Naive B cell (primary cell): ENCODE measurements at regions not wholly inside any gene's neighbourhood (a gene's known extent, or its start where the extent isn't known, plus 50 kb on each side); places are given as distances from the start of the nearest gene placed in this dataset.
A peak's percentile ranks its signal among the peaks of the same experiment; 100 is the strongest.
"Not testable (repeated sequence)": the region's sequence is repeated elsewhere in the genome, so short reads cannot be mapped to it uniquely, and the experiment has no call there.

Source experiments
- ATAC-seq, 2 donors: fragments of 150-1000 bp; cut with Tn5 transposase; 2 replicates each; pipeline ENCODE4 v1.10.0; 2021; ENCODE audit warnings: low read depth in 2 of 2, mild to moderate bottlenecking in 2 of 2, moderate library complexity in 2 of 2
- DNase-seq: peaks from one replicate; pipeline ENCODE4 v3.0.0; 2022
- H3K27ac Mint-ChIP-seq, 6 donors: one replicate each; pipeline ENCODE4 v1.8.0; 2020 to 2022; ENCODE audit warnings: mild to moderate bottlenecking in 6 of 6, mixed read lengths in 6 of 6, moderate library complexity in 5 of 6, inconsistent platforms in 2 of 6
- H3K27me3 Mint-ChIP-seq, 3 donors: one replicate each; pipeline ENCODE4 v1.8.0; 2021 to 2022; ENCODE audit warnings: mixed read lengths in 3 of 3, mild to moderate bottlenecking in 1 of 3
- H3K36me3 Mint-ChIP-seq, 2 donors: one replicate each; pipeline ENCODE4 v1.8.0; 2020 to 2022; ENCODE audit warnings: mixed read lengths in 2 of 2, inconsistent platforms in 1 of 2, mild to moderate bottlenecking in 1 of 2
- H3K4me1 Mint-ChIP-seq, 3 donors: one replicate each; pipeline ENCODE4 v1.8.0; 2020 to 2022; ENCODE audit warnings: mixed read lengths in 3 of 3, inconsistent platforms in 1 of 3, mild to moderate bottlenecking in 1 of 3, moderate library complexity in 1 of 3
- H3K4me3 Mint-ChIP-seq, 8 donors: one replicate each; pipeline ENCODE4 v1.8.0; 2020 to 2022; ENCODE audit warnings: mild to moderate bottlenecking in 8 of 8, mixed read lengths in 8 of 8, moderate library complexity in 8 of 8, inconsistent platforms in 2 of 8
- H3K9me3 Mint-ChIP-seq, 7 donors: one replicate each; pipeline ENCODE4 v1.8.0; 2020 to 2022; ENCODE audit warnings: mixed read lengths in 7 of 7, mild to moderate bottlenecking in 5 of 7, inconsistent platforms in 2 of 7, moderate library complexity in 1 of 7

DNA sequence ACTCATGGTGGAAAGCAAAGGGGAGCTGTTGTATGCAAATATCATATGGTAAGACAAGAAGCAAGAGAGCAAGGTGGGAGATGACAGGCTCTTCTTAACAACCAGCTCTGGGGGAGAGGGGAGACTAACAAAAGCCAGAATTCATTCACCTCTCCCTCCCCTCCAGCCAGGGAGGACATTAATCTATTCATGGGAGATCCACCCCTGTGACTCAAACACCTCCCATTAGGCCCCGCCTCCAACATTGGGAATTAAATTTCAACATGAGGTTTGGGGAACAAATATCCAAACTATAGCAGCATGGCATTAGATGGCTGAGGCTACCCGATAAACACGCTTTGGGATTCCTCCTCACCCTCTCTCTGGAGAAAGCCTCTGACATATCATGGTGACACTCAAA, 210.6 kb downstream of the RHOU start:
- H3K27ac Mint-ChIP-seq = peak overlapping the region in 1 of 6 donors; percentile 45
- H3K27me3 Mint-ChIP-seq = no peaks in the 10 kb centered on the region
- H3K4me3 Mint-ChIP-seq = no peak overlapping the region
- DNase-seq = no peak
- H3K9me3 Mint-ChIP-seq = no peaks in the 10 kb centered on the region
- ATAC-seq = no peak
- H3K36me3 Mint-ChIP-seq = no peaks in the 10 kb centered on the region
- no peaks in the 10 kb centered on the region for H3K4me1 Mint-ChIP-seq

DNA sequence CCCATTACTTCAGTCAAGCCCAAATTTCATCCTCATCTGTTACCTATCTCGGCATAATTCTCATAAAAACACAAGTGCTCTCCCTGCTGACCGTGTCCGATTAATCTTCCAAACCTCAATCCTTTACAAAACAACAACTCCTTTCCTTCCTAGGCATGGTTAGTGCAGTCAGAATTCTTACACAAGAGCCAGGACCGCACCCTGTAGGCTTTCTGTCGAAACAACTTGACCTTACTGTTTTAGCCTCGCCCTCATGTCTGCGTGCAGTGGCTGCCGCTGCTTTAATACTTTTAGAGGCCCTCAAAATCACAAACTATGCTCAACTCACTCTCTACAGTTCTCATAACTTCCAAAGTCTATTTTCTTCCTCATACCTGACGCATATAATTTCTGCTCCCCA, 214.3 kb downstream of the RHOU start:
- not testable (repeated sequence) for H3K9me3 Mint-ChIP-seq, ATAC-seq, H3K36me3 Mint-ChIP-seq, H3K27ac Mint-ChIP-seq, H3K27me3 Mint-ChIP-seq, DNase-seq, H3K4me3 Mint-ChIP-seq, H3K4me1 Mint-ChIP-seq

DNA sequence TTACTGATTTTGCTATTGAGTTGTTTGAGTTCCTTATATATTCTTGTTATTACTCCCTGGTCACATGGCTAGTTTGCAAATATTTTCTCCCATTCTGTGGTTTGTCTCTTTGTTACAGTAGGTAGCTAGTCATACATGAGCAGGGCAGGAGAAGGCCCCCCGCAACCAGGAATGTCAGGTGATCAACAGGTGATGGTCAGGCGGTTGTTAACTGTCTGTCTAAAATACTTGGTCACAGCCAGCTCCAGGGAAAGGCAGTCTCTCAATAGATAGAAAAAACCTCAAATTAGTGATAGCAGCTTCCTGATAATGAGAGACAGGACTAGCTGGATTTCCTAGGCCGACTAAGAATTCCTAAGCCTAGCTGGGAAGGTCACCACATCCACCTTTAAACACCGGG, 217.9 kb downstream of the RHOU start:
- H3K4me1 Mint-ChIP-seq = no peaks in the 10 kb centered on the region
- peak overlapping the region in 1 of 6 donors; percentile 3 for H3K27ac Mint-ChIP-seq

DNA sequence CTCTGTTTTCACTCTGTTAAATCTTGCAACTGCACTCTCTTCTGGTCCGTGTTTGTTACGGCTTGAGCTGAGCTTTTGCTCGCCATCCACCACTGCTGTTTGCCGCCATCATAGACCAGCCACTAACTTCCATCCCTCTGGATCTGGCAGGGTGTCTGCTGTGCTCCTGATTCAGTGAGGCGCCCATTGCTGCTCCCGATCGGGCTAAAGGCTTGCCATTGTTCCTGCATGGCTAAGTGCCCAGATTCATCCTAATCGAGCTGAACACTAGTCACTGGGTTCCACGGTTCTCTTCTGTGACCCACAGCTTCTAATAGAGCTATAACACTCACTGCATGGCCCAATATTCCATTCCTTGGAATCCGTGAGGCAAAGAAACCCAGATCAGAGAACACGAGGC, 218.5 kb downstream of the RHOU start:
- H3K4me1 Mint-ChIP-seq, H3K27me3 Mint-ChIP-seq, H3K4me3 Mint-ChIP-seq, ATAC-seq, DNase-seq, H3K27ac Mint-ChIP-seq, H3K36me3 Mint-ChIP-seq, H3K9me3 Mint-ChIP-seq: not testable (repeated sequence)

More for the DNA sequence above, 217.9 kb downstream of the RHOU start:
- Mint-ChIP-seq H3K9me3 (no peaks in the 10 kb centered on the region), H3K4me3 (no peak overlapping the region), H3K27me3 (no peaks in the 10 kb centered on the region), H3K36me3 (no peaks in the 10 kb centered on the region)
- ATAC-seq (no peak), DNase-seq (no peak)

DNA sequence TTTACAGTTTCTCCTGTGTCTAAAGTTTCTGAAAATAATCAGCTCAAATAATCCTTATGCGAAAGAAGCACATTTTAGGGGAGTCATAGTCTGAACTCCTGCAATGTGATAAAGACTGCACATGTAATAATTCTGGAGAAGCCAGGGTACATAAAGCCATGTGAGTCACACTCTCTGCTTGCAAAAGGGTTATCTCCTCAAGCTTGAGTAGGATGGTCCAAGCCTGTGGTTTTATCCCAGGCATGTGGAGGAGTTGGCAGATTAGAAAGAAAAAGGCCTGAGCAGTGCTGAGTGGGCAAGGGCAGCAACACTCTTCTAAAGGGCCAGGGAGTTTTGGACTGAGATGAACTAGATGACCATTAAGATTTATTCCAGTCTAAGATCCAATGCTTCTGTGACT, 220.4 kb downstream of the RHOU start:
- H3K36me3 Mint-ChIP-seq = no peaks in the 10 kb centered on the region
- H3K27ac Mint-ChIP-seq = no peak overlapping the region
- DNase-seq = no peak
- no peak overlapping the region for H3K4me3 Mint-ChIP-seq
- H3K4me1 Mint-ChIP-seq = no peaks in the 10 kb centered on the region
- no peaks in the 10 kb centered on the region for H3K27me3 Mint-ChIP-seq
- ATAC-seq = no peak
- no peaks in the 10 kb centered on the region for H3K9me3 Mint-ChIP-seq

DNA sequence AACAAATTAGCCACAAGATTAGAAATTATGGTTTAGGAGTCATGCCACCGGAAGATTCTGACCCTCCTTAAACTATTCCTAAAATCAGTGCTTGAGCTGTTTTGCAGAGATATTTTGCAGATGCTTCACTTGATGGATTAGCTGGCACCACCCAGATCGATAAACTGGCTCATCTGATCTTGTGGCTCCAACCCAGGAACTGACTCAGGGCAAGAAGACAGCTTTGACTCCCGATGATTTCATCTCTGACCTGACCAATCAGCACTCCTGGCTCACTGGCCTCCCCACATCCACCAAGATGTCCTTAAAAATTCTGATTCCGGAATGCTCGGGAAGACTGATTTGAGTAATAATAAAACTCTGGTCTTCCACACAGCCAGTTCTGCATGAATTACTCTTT, 221.6 kb downstream of the RHOU start:
- DNase-seq (no peak), ATAC-seq (no peak)
- no peak overlapping the region for H3K27ac Mint-ChIP-seq
- no peaks in the 10 kb centered on the region for H3K4me1 Mint-ChIP-seq
- no peaks in the 10 kb centered on the region for H3K27me3 Mint-ChIP-seq
- H3K4me3 Mint-ChIP-seq = no peak overlapping the region
- H3K9me3 Mint-ChIP-seq = no peaks in the 10 kb centered on the region
- H3K36me3 Mint-ChIP-seq = no peaks in the 10 kb centered on the region

DNA sequence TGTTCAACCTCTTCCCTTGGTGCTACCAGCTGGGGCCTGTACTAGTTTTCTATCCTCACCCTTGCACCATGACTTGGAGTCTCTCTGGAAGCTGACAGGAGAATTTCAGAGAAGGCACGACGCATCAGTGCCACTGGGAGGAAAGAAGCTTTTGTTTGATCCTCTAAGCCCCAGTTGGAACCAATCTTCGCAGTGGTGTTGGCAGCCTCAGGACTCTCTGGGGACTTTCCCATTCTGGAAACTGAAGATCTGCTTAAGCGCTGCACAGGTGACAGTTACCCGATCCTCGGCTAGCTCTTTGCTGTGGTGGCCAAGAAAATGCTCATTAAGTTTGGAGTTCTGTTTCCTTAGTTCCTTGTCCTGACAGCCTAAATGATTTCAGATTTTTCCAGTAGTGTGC, 222.3 kb downstream of the RHOU start:
- no peaks in the 10 kb centered on the region for H3K36me3 Mint-ChIP-seq
- no peaks in the 10 kb centered on the region for H3K4me1 Mint-ChIP-seq
- DNase-seq = no peak

DNA sequence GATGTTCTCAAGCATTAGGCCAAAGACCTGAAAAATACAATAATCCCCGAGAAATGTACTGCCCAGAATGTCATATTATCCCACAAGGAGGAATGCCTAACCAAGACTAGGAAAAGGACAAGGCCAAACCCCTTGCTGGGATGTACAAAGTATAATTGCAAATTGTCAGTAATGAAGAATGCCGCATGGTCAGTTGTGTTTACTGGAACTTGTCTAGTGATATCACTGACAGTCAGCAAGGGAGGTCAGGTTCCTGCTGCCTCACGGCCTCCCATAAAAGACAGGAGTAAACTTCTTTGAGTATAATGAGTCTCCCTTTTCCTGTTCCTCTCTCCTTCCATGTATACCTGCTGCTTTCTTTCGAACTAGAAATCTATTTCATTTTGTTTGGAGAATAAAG, 222.8 kb downstream of the RHOU start:
- H3K9me3 Mint-ChIP-seq = peaks cover 0 to 3% (median 0%) of the 10 kb centered on the region in 7 donors
- no peak overlapping the region for H3K27ac Mint-ChIP-seq
- DNase-seq (no peak), ATAC-seq (no peak)
- no peaks in the 10 kb centered on the region for H3K36me3 Mint-ChIP-seq
- H3K4me1 Mint-ChIP-seq = no peaks in the 10 kb centered on the region
- H3K27me3 Mint-ChIP-seq = no peaks in the 10 kb centered on the region
- no peak overlapping the region for H3K4me3 Mint-ChIP-seq

More for the DNA sequence above, 222.3 kb downstream of the RHOU start:
- peaks cover 0 to 3% (median 0%) of the 10 kb centered on the region in 7 donors for H3K9me3 Mint-ChIP-seq
- no peak overlapping the region for H3K4me3 Mint-ChIP-seq
- ATAC-seq = no peak
- no peaks in the 10 kb centered on the region for H3K27me3 Mint-ChIP-seq
- no peak overlapping the region for H3K27ac Mint-ChIP-seq

DNA sequence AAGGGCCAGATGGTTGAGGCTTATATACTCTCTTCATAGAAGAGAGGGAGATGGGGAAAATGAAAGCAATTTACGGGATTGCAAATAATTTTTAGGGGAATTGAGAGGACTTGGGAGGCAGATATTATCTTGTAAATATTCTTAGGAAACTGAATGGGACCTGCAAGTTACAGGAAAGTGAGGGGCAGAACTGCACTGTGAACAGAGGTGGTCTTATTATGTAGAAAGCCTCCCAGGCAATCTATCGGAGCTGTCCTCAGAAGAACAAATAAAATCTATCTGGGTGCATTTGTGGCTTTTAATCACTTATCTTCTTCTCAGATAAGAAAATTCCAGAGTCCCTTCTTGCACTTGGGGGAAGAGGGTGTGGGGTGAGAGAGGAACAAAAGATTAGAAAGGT, 223.5 kb downstream of the RHOU start:
- ATAC-seq (no peak), DNase-seq (no peak)
- Mint-ChIP-seq H3K9me3 (peaks cover 0 to 3% (median 0%) of the 10 kb centered on the region in 7 donors), H3K27ac (no peak overlapping the region), H3K4me3 (no peak overlapping the region), H3K36me3 (no peaks in the 10 kb centered on the region), H3K27me3 (no peaks in the 10 kb centered on the region), H3K4me1 (no peaks in the 10 kb centered on the region)

DNA sequence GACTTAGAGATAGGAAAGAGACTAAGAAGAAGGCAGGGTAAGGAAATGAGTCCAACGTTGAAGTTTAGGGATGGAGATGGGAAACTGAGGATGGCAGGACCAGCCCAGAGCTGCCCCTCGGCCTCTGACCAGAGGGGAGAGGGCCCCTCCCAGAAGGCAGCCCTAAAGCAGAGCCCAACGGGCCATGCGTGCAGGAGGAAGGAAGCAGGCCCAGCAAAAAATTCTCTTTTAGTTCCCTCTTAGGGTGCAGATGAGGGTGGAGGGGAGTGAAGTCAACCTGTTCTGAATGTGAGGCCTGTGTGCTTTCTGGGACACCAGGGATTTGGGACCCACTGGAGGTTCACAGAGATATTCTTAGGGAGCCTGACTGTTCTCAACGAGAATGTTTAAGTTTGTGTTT, 225.4 kb downstream of the RHOU start:
- ATAC-seq (no peak), DNase-seq (no peak)
- Mint-ChIP-seq H3K4me1 (no peaks in the 10 kb centered on the region), H3K4me3 (no peak overlapping the region), H3K36me3 (no peaks in the 10 kb centered on the region), H3K9me3 (peaks cover 0 to 3% (median 0%) of the 10 kb centered on the region in 7 donors), H3K27me3 (no peaks in the 10 kb centered on the region), H3K27ac (peak overlapping the region in 2 of 6 donors; percentile 79 to 90)

DNA sequence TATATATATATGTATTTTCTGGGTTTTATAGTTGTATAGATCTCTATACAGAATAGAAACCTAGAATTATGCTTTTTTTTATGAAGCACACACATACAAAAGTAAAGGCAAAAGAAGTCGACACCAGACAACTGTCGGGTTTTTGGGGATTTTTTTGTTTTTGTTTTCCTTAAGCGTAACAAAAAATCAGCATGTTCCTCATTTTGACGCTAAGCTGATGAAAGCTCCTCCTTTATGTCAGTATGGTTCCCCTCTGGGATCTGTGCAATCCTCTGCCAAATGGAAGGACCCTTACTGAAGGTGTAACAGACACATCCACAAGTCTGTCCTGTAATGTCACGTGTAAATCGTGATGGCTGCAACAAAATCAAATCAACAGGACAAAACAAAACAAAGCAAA, 226.2 kb downstream of the RHOU start:
- Mint-ChIP-seq H3K27ac (no peak overlapping the region), H3K4me1 (no peaks in the 10 kb centered on the region), H3K9me3 (peaks cover 0 to 3% (median 0%) of the 10 kb centered on the region in 7 donors), H3K36me3 (no peaks in the 10 kb centered on the region), H3K4me3 (no peak overlapping the region), H3K27me3 (no peaks in the 10 kb centered on the region)
- no peak for ATAC-seq
- no peak for DNase-seq

DNA sequence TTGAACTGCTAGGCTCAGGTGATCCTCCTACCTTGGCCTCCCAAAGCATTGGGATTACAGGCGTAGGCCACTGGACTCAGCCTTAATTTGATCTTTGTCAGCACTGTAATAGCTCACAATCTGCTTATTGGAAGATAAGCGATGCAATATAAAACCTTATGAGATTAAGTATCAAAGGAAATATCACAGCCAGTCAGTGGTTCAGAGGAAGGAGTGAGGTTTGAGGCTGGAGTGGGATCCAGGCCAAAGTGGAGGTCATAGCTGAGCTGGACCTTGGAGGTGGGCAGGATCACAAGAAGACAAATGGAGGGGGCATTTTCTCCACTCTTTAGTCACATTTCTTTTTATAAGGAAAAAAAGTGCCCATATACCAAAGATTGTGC, 228.5 kb downstream of the RHOU start:
- Mint-ChIP-seq H3K27me3 (no peaks in the 10 kb centered on the region), H3K27ac (no peak overlapping the region), H3K36me3 (no peaks in the 10 kb centered on the region), H3K9me3 (peaks cover 0 to 3% (median 0%) of the 10 kb centered on the region in 7 donors), H3K4me1 (no peaks in the 10 kb centered on the region), H3K4me3 (no peak overlapping the region)
- no peak for ATAC-seq
- DNase-seq = no peak

DNA sequence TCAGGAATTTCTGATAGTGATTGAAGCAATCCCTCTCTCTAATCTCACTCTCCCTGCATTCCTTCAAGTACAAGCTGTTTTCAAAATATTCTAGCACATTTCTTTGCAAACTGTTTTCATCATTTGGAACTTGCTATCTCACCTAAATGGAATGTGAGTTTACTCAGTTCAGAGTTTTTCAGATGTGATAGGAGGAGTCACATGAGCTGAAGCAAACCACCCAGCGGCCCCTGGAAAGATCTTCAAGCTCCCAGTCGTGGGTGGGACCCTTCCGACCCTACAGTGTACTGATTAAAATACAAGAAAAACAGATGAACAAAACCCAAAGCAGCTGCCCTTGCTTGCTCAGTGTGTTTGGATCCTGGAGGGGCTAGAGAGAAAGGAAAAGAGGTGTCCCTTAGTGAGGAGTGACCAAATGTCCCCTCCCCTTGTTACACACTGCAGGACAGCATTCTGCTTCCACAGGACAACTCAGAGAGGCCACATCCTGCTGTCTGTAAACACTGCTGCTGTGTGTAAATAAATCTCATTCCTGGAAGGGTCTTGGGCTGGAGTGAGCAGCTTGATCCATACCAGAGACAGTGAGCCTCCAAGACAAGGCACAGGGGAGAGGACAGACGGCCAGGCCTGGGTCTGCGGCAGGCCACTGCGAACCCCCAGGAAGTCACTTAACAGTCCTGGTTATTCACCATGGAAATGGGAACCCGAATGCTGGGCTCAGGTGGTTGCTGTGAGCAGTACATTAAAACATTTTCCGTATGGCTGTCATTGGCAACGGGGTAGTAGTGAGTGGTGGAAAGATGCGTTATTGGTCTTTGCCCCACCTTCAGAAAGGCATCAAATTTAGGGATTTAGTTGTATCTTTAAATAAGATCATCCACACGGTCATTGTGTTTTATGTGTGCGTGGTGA, 229.2 kb downstream of the RHOU start:
- Mint-ChIP-seq H3K9me3 (peaks cover 0 to 3% (median 0%) of the 10 kb centered on the region in 7 donors), H3K4me1 (no peaks in the 10 kb centered on the region), H3K27ac (no peak overlapping the region), H3K27me3 (peaks cover 0 to 6% (median 0%) of the 10 kb centered on the region in 3 donors), H3K4me3 (no peak overlapping the region), H3K36me3 (no peaks in the 10 kb centered on the region)
- ATAC-seq = no peak
- DNase-seq = no peak

DNA sequence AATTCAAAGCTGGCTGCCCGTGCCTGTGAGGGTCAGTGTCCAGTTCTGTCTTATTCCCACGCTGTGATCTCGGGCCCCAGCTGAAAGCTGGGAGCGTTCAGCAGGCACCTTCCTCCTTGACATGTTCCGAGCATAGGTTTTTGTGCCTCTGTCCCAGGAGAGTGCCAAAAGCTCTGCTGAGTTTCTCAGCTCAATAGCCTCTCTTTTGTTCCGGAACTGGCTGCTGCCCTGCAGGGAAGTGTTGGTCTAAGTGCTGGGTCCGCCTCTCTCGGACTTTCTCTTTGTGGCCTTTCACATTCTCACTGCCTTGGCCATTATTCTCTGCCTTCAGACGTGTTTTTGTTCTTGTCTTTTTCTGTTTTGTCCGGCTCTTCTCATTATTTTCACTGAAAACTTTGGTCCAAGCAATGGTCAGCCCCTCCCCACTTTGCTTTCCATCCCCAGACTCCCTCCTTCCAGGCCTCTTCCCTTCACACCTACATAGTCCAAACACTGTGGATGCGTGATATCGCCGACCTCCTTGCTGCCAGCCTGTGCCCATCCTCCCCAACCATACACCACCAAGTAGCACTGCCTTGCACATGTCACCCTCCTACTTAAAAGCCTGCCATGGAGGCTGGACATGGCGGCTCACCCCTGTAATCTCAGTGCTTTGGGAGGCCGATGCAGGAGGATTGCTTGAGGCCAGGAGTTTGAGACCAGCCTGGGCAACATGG, 233.8 kb downstream of the RHOU start:
- ATAC-seq (no peak), DNase-seq (no peak)
- Mint-ChIP-seq H3K27me3 (peaks cover 0 to 15% (median 4%) of the 10 kb centered on the region in 3 donors), H3K4me3 (no peak overlapping the region), H3K9me3 (no peaks in the 10 kb centered on the region), H3K4me1 (no peaks in the 10 kb centered on the region), H3K27ac (peak overlapping the region in 1 of 6 donors; percentile 88), H3K36me3 (no peaks in the 10 kb centered on the region)
